NCI-H2227 (cell line): ENCODE measurements at regions not wholly inside any gene's neighbourhood (a gene's known extent, or its start where the extent isn't known, plus 50 kb on each side); places are given as distances from the start of the nearest gene placed in this dataset.
"Not testable (repeated sequence)": the region's sequence is repeated elsewhere in the genome, so short reads cannot be mapped to it uniquely, and the experiment has no call there.

Experiments used
- DNase-seq: peaks from one replicate; lab custom pipeline; 2025; ENCODE audit not compliant: unreplicated experiment; lab: John Stamatoyannopoulos, UW

GRCh38 chr5:138702166-138703077 lies 50.8 kb upstream of the CTNNA1 start:
- DNase-seq: no peak

DNA sequence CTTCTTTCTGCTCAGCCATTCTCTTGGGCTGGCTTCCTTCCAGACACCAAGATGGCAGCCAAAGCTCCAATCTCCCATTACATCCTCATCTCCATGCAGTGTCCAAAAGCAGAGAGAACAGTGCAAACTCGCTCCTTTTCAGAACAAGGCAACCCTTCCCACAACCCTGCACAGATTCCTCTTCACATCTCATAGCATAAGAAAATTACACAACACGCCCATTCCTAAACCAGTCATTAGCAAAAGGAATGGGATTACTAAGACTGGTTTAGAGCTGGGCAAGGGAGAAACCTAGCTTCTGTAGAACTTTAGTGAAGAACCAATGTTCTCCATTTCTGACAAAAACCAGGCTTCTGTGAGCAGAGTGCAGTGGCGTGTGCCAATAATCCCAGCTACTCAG lies 51.5 kb upstream of the CTNNA1 start:
- no peak for DNase-seq

DNA sequence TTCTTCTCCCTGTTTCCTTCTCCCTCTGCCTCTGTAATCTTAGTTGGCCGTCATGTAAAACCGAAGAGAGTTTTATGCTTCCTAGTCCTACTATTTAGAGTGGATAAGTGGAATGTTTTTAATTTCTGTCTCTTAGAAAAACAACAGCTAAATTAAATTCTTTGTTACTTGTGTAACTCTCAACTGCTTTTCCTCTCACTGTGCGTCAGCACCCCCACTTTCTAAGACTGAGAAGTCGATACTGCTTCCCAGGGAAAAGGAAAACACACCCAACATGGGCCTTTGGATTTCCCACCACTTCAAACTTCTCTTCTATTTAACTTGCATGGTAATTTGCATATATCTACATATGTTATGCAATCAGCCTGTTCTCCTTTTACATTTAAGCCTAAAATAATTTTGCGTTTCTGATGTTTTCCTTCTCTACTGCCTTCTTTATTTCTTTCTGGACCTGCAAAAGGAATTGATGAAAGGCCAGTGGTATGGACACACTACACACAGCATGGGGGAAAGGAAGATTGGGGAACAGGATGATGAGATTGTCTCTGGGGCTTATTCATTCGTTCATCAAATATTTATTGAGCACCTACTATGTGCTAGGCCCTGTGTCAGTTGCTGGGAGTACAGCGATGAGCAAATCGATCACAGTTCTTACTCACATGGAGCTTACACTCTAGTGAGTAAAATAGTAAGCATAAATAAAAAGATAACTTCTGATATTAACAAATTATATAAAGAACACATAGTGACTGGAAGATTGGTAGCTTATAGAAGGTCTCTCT lies 52.5 kb upstream of the CTNNA1 start:
- DNase-seq: no peak

DNA sequence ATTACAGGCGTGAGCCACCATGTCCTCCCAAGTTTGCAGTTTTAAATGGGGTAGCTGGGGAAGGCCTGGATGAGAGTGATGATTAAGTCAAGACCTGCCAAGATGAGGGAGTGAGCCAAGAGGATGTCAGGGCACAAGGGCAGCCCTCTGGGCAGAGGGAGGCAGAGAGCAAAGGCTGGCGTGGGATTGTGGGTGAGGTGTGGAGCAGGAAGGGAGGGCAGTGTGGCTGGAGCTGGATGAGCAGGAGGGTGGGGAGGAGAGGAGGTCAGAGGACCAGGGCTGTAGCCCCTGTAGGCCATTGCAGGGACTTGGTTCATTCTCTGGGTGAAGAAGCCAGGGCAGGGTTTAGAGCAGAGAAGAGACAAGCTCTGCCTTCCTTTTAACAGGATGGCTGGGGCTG lies 53.7 kb upstream of the CTNNA1 start:
- no peak for DNase-seq

DNA sequence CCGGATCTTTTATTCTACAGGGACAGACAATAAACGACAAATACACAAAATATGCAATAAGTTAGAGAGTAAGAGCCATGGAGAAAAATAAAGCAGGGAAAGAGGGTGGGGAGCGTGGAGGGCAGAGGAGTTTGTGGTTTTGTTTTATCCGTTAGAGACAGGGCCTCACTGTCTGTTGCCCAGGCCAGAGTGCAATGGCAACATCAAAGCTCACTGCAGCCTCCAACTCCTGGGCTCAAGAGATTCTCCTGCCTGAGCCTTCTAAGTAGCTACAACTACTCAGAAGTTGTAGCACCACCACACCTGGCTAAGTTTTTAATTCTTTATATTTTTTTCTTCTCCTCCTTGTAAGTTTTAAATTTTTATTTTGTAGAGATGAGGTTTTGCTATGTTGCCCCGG lies 54.5 kb upstream of the CTNNA1 start:
- DNase-seq: no peak

- no peak for DNase-seq
Measured at GRCh38 chr5:138697720-138698360, 55.4 kb upstream of the CTNNA1 start.

GRCh38 chr5:138696501-138696900 lies 56.7 kb upstream of the CTNNA1 start:
- DNase-seq: no peak

- DNase-seq: no peak
Measured at GRCh38 chr5:138695781-138696180, 57.4 kb upstream of the CTNNA1 start.

GRCh38 chr5:138694146-138694545 lies 59.1 kb upstream of the CTNNA1 start:
- DNase-seq: no peak

GRCh38 chr5:138692370-138692769 lies 60.9 kb upstream of the CTNNA1 start:
- DNase-seq: no peak

DNA sequence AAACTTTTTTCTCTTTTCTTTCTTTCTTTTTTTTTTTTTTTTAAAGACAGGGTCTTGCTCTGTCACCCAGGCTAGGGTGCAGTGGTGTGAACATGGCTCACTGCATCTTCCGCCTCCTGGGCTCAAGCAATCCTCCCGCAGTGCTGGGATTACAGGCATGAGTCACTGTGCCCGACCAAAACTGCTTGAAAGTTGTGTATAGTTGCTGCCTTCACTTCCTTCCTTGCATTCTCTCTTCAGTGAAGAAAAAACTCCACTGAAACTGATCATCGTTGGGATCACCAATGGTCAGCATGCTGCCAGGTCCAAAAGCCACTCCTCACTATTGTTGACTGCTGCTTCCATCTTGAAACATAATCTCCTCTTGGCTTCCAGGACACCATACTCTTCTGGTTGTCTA lies 66.6 kb upstream of the CTNNA1 start:
- no peak for DNase-seq

DNA sequence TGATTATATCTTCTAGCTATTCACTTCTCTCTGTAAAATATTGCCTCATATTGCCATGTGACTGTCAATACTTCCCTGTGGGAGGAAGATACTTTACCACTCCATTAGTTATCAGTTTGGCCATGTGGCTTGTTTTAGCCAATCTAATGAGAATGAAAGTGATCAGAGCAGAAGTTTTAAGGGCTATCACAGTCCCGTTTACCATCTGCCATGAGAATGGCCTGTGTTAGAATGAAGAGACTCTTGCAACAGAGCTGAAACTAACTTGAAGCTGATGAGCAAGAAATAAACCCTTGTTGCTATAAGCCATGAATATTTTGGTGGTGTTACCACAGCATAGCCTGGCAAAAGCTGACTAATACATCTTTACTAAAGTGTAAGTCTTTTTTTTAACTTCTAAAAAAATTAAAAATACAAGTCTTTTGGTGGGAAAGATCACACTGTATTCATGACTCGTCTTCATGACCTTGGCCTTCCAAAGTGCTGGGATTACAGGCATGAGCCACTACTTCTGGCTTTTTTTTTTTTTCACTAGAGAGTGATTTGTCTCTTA lies 68.0 kb upstream of the CTNNA1 start:
- DNase-seq: no peak

DNA sequence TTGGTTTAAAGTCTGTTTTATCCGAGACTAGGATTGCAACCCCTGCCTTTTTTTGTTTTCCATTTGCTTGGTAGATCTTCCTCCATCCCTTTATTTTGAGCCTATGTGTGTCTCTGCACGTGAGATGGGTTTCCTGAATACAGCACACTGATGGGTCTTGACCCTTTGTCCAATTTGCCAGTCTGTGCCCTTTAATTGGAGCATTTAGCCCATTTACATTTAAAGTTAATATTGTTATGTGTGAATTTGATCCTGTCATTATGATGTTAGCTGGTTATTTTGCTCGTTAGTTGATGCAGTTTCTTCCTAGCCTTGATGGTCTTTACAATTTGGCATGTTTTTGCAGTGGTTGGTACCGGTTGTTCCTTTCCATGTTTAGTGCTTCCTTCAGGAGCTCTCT lies 70.8 kb upstream of the CTNNA1 start:
- not testable (repeated sequence) for DNase-seq

- DNase-seq: not testable (repeated sequence)
Measured at GRCh38 chr5:138678826-138679225, 74.4 kb upstream of the CTNNA1 start.

DNA sequence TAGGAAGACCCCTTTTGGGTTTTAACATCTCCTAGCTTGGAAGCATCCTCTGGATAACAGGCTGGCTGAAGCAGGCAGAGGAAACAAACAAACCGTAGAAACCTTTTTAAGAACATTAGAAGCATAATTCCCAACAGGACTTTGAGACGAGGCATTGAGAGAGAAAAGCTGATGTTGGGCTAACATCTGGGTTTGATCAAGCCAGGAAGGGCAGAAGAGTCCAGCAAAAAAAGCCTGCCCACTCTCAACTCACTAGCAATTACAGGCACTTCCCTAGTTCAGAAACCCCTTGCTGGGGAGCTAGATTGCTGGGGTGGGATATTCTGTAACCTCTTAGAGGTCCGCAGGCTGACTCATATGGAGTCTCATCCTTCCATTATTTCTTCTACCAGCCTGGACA lies 75.4 kb upstream of the CTNNA1 start:
- DNase-seq: no peak

DNA sequence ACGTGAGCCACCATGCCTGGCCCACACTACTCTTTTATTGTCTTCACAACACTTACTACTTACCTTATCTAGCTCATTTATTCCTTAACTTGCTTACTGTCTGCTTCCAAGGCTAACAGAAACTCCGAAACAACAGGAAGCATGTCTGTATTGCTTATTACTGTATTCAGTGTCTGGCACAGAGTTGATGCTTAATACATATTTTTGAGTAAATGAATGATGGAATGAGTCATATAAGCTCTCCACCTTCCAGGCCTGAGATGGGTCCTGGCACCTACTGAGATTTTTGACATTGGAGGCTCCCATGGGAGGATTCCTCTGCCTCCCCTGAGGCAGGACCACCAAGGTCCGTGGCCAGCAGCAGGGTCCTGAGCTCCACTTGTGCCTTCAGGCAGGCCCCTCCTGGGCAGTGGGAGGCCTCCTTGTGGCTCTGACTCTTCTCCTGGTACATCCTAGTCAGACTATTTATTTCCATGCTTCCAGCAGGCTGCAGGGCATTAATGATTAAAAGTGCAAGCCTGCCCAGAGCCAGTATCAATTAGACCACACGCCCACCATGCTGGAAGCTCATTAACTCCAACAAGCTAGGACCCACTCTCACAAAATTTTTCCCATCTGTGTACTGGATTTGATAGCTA lies 76.5 kb upstream of the CTNNA1 start:
- no peak for DNase-seq

GRCh38 chr5:138676002-138676401 lies 77.2 kb upstream of the CTNNA1 start:
- DNase-seq: no peak

DNA sequence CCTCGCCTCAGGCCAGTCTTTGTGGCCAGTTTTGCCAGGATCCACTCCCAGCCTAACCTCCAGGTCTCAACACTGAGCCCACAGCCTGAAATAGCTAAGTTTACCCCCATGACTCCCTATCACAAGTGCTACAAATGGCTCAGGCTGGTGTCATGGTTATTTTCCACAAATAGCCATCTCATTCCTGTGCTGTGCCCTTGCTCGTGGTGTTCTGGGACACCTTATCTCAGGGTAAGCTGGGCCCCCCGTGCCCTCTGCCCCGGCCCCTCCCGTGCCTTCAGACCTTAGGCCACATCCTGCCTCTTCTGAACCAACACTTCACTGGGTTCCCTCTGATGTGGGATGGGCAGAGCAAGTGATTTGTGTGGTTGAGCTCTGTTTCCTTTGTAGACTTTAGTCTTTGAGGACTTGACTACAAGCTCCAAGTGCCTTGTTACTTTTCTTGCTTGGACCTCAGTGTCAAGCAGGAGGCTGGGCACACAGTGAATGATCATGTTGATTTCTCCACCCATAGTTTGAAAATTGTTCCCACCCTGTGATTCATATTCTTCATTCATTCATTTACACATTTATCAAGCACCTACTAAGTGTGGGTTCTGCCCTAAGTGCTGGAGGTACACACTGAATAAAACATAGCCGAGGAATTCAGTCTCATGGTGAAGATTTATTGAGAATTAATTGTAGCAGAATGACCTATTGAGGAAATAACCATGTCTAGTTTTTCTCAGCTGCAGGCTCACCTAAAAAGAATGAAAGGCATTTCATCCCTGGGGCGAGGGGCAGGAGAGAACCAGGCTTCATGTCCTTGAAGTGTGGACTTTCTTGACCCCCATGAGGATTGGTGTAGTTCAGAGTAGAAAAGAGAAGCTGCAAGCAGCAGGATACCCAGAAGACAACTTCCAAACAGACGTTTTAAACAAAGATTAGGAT lies 84.5 kb upstream of the CTNNA1 start:
- DNase-seq: no peak

DNA sequence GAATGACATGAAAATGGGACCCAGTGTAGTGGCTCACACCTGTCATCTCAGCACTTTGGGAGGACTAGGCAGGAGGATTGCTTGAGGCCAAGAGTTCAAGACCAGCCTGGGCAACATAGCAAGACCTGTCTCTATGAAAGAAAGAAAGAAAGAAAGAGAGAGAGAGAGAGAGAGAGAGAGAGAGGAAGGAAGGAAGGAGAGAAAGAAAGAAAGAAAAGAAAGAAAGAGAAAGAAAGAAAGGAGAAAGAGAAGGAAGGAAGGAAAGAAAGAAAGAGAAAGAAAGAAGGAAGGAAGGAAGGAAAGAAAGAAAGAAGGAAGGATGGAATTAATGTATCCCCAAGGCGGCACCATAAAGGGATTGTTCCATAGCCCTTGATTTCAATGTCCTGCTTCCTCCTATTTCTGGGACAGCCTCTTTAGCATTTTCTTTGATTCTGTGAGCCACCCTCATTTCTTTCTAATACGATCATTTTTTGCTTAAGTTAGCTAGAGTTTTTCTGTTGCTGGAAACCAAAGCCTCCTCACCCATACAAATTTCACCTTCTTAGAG lies 85.4 kb upstream of the CTNNA1 start:
- not testable (repeated sequence) for DNase-seq
